SK-N-SH (cell line): ENCODE measurements at regions not wholly inside any gene's neighbourhood (a gene's known extent, or its start where the extent isn't known, plus 50 kb on each side); places are given as distances from the start of the nearest gene placed in this dataset.

Experiments used
- CTCF ChIA-PET: fragments of 300-600, 350-600 bp; formaldehyde crosslinking; extraction: SDS; loops from one replicate; lab custom pipeline; 2021; lab: Yijun Ruan, JAX
- POLR2A ChIA-PET: fragments of 350-600 bp; sonication (Branson Sonifier 250); formaldehyde crosslinking; extraction: SDS; loops from one replicate; lab custom pipeline; 2020; ENCODE audit warnings: antibody characterized with exemption, inconsistent platforms; lab: Yijun Ruan, JAX
- DNase-seq: peaks from one replicate; pipeline ENCODE4 v3.0.0; 2012
- H2AFZ ChIP-seq: fragments of 200-600 bp; sonication (generic); 2 replicates; pipeline ENCODE4 v1.8.1; 2016; ENCODE audit warnings: antibody characterized with exemption, mild to moderate bottlenecking, low read depth
- H3F3A ChIP-seq: fragments of 200-600 bp; sonication (generic); replicated peaks from 2 replicates; pipeline ENCODE3; 2016; ENCODE audit warnings: antibody characterized with exemption, mild to moderate bottlenecking; ENCODE audit not compliant: insufficient read depth
- H3K27ac ChIP-seq, 2 experiments: fragments of 200-500 bp in 1 of 2; fragments of 200-600 bp in 1 of 2; sonication (Bioruptor generic) in 1 of 2; sonication (generic), shearing (Covaris generic) in 1 of 2; 2 replicates each; pipeline versions ENCODE4 v1.5.1 to v1.6.1; 2014 to 2016; ENCODE audit warnings: low read depth in 2 of 2, inconsistent platforms in 1 of 2, low read length in 1 of 2, mild to moderate bottlenecking in 1 of 2, mixed read lengths in 1 of 2
- H3K27me3 ChIP-seq: fragments of 200-600 bp; sonication (generic), shearing (Covaris generic); 2 replicates; pipeline ENCODE4 v1.6.1; 2016; ENCODE audit warnings: mixed run types; ENCODE audit not compliant: insufficient read depth
- H3K36me3 ChIP-seq, 2 experiments: fragments of 200-500 bp in 1 of 2; fragments of 200-600 bp in 1 of 2; sonication (Bioruptor generic) in 1 of 2; sonication (generic) in 1 of 2; replicated peaks in 1 of 2; 2 replicates each; pipeline versions ENCODE3 to v1.5.1; 2014 to 2016; ENCODE audit warnings: low read length in 1 of 2, mild to moderate bottlenecking in 1 of 2; ENCODE audit not compliant: insufficient read depth in 2 of 2, control insufficient read depth in 1 of 2
- H3K4me1 ChIP-seq, 2 experiments: fragments of 200-500 bp in 1 of 2; fragments of 200-600 bp in 1 of 2; sonication (Bioruptor generic) in 1 of 2; sonication (generic), shearing (Covaris generic) in 1 of 2; 2 replicates each; pipeline versions ENCODE4 v1.5.1 to v1.6.1; 2014 to 2016; ENCODE audit warnings: low read depth in 1 of 2, low read length in 1 of 2, mixed run types in 1 of 2; ENCODE audit not compliant: insufficient read depth in 2 of 2, control insufficient read depth in 1 of 2
- H3K4me2 ChIP-seq: fragments of 200-600 bp; sonication (generic), shearing (Covaris generic); 2 replicates; pipeline ENCODE4 v1.6.1; 2017; ENCODE audit warnings: mixed run types
- H3K4me3 ChIP-seq, 2 experiments: fragments of 200-500 bp in 1 of 2; fragments of 200-600 bp in 1 of 2; sonication (Bioruptor generic) in 1 of 2; sonication (generic), shearing (Covaris generic) in 1 of 2; 2 replicates each; pipeline versions ENCODE4 v1.5.1 to v1.8.1; 2014 to 2016; ENCODE audit warnings: low read depth in 2 of 2, inconsistent platforms in 1 of 2, low read length in 1 of 2, mild to moderate bottlenecking in 1 of 2, mixed read lengths in 1 of 2, moderate library complexity in 1 of 2
- H3K79me2 ChIP-seq: fragments of 200-600 bp; sonication (generic); 2 replicates; pipeline ENCODE4 v1.8.1; 2017; ENCODE audit warnings: mild to moderate bottlenecking; ENCODE audit not compliant: insufficient read depth
- H3K9ac ChIP-seq: fragments of 200-600 bp; sonication (generic); 2 replicates; pipeline ENCODE4 v1.6.1; 2017; ENCODE audit warnings: mixed run types
- H3K9me2 ChIP-seq: fragments of 200-600 bp; sonication (generic); 2 replicates; pipeline ENCODE4 v1.6.1; 2017; ENCODE audit warnings: mixed run types
- H3K9me3 ChIP-seq: fragments of 200-600 bp; sonication (generic); 2 replicates; pipeline ENCODE4 v1.6.1; 2017; ENCODE audit warnings: mixed run types, mild to moderate bottlenecking, moderate library complexity
- H4K20me1 ChIP-seq: fragments of 200-600 bp; sonication (generic); 2 replicates; pipeline ENCODE4 v1.6.1; 2017; ENCODE audit warnings: mild to moderate bottlenecking, mixed run types; ENCODE audit not compliant: insufficient read depth
- CHD2 ChIP-seq: fragments of 150-350 bp; IDR thresholded peaks from 2 replicates; pipeline ENCODE4 v1.6.1; 2018; ENCODE audit warnings: low read length; ENCODE audit not compliant: partially characterized antibody
- ELF1 ChIP-seq: IDR thresholded peaks from 2 replicates; pipeline ENCODE4 v1.4.0; 2012
- EP300 ChIP-seq, 2 experiments: IDR thresholded peaks; 2 replicates each; pipeline versions ENCODE4 v1.4.0 to v1.6.1; 2012; ENCODE audit warnings: borderline replicate concordance in 1 of 2, low read depth in 1 of 2, low read length in 1 of 2
- EZH2phosphoT487 ChIP-seq: fragments of 200-600 bp; sonication (generic); IDR thresholded peaks from 2 replicates; pipeline ENCODE4 v1.6.1; 2017; ENCODE audit warnings: low read depth, mixed run types, mild to moderate bottlenecking, antibody characterized with exemption, moderate library complexity, borderline replicate concordance
- FOXM1 ChIP-seq: IDR thresholded peaks from 2 replicates; pipeline ENCODE4 v1.4.0; 2012; ENCODE audit warnings: low read depth, mild to moderate bottlenecking
- GATA2 ChIP-seq: sonication (generic); formaldehyde crosslinking; IDR thresholded peaks from 2 replicates; pipeline ENCODE4 v1.5.0; 2020; ENCODE audit warnings: mild to moderate bottlenecking, missing genetic modification reagents
- IRF3 ChIP-seq: fragments of 150-350 bp; IDR thresholded peaks from 2 replicates; pipeline ENCODE4 v1.6.1; 2016; ENCODE audit warnings: mild to moderate bottlenecking, low read depth, low read length
- JUND ChIP-seq: IDR thresholded peaks from 2 replicates; pipeline ENCODE4 v1.4.0; 2012
- MXI1 ChIP-seq: IDR thresholded peaks from 2 replicates; pipeline ENCODE4 v1.6.1; 2012; ENCODE audit warnings: mild to moderate bottlenecking, low read depth, low read length, improper control_type of control experiment
- RAD21 ChIP-seq: IDR thresholded peaks from 2 replicates; pipeline ENCODE4 v1.6.1; 2012; ENCODE audit warnings: mild to moderate bottlenecking, low read length
- RCOR1 ChIP-seq: fragments of 150-350 bp; IDR thresholded peaks from 2 replicates; pipeline ENCODE4 v1.6.1; 2017; ENCODE audit warnings: antibody characterized with exemption, low read length
- SIN3A ChIP-seq: IDR thresholded peaks from 2 replicates; pipeline ENCODE4 v1.6.1; 2012; ENCODE audit warnings: low read depth, mild to moderate bottlenecking, low read length, moderate library complexity, borderline replicate concordance
- TAF1 ChIP-seq: IDR thresholded peaks from 2 replicates; pipeline ENCODE4 v1.6.1; 2012; ENCODE audit warnings: low read depth, mild to moderate bottlenecking, low read length, moderate library complexity, borderline replicate concordance
- TEAD4 ChIP-seq: IDR thresholded peaks from 2 replicates; pipeline ENCODE4 v1.4.0; 2012; ENCODE audit warnings: mild to moderate bottlenecking, borderline replicate concordance; ENCODE audit not compliant: insufficient read depth
- USF1 ChIP-seq: IDR thresholded peaks from 2 replicates; pipeline ENCODE4 v1.4.0; 2012; ENCODE audit warnings: low read depth, borderline replicate concordance
- YY1 ChIP-seq: IDR thresholded peaks from 2 replicates; pipeline ENCODE4 v1.4.0; 2012; ENCODE audit warnings: low read depth, mild to moderate bottlenecking
- WGBS: methylation state at CpG from one replicate; pipeline ENCODE4 v1.1.6; 2017; ENCODE audit warnings: low lambda C conversion rate; 5-methylcytosine and 5-hydroxymethylcytosine counted together
- TF ChIP-seq, protein P1 (sequence below): fragments of 150-350 bp; IDR thresholded peaks from 2 replicates; pipeline ENCODE4 v1.6.1; 2017; ENCODE audit warnings: antibody characterized with exemption, low read length, low read depth, borderline replicate concordance
- TF ChIP-seq, protein P2 (sequence below): IDR thresholded peaks from 2 replicates; pipeline ENCODE4 v1.4.0; 2012; ENCODE audit warnings: low read depth

GRCh38 chr2:176885661-176886060 lies 326.9 kb upstream of the HNRNPA3 start:
- POLR2A ChIA-PET, result no interaction called here

GRCh38 chr2:176891105-176891504 lies 321.5 kb upstream of the HNRNPA3 start:
- no peak for DNase-seq
- no peaks in the 10 kb centered on the region for H3F3A ChIP-seq
- no peaks in the 10 kb centered on the region for H4K20me1 ChIP-seq
- no peak overlapping the region for H3K9ac ChIP-seq
- no peaks in the 10 kb centered on the region for H3K36me3 ChIP-seq
- H3K27me3 ChIP-seq, result no peaks in the 10 kb centered on the region
- no peaks in the 10 kb centered on the region for H3K9me2 ChIP-seq
- CTCF ChIA-PET, result no interaction called here
- H3K4me3 ChIP-seq, result no peak overlapping the region
- H3K27ac ChIP-seq, result no peak overlapping the region
- POLR2A ChIA-PET, result no interaction called here
- WGBS, result 23% methylated on average over 4 of the region's 4 CpGs
- H3K4me2 ChIP-seq, result no peak overlapping the region
- H3K79me2 ChIP-seq, result no peaks in the 10 kb centered on the region
- H2AFZ ChIP-seq, result no peak overlapping the region
- TF ChIP-seq TAF1 (no peak), IRF3 (no peak), TEAD4 (no peak), EZH2phosphoT487 (no peak), YY1 (no peak), MXI1 (no peak), JUND (no peak)
- no peaks in the 10 kb centered on the region for H3K4me1 ChIP-seq
- H3K9me3 ChIP-seq, result no peaks in the 10 kb centered on the region

More at GRCh38 chr2:176885661-176886060, 326.9 kb upstream of the HNRNPA3 start:
- H3K9me3 ChIP-seq, result no peaks in the 10 kb centered on the region
- no peaks in the 10 kb centered on the region for H3K4me1 ChIP-seq
- 33% methylated on average over 2 of the region's 2 CpGs for WGBS
- no peak overlapping the region for H3K4me3 ChIP-seq
- no peaks in the 10 kb centered on the region for H3F3A ChIP-seq
- no peak overlapping the region for H3K9ac ChIP-seq
- H3K27me3 ChIP-seq, result no peaks in the 10 kb centered on the region
- H4K20me1 ChIP-seq, result no peaks in the 10 kb centered on the region
- H3K36me3 ChIP-seq, result no peaks in the 10 kb centered on the region
- no peak overlapping the region for H2AFZ ChIP-seq
- H3K9me2 ChIP-seq, result no peaks in the 10 kb centered on the region
- no peak for DNase-seq
- H3K27ac ChIP-seq, result no peak overlapping the region
- no peaks in the 10 kb centered on the region for H3K79me2 ChIP-seq
- TF ChIP-seq TEAD4, result no peak
- TF ChIP-seq FOXM1, result no peak
- no peak for TF ChIP-seq EZH2phosphoT487
- no peak for TF ChIP-seq MXI1
- TF ChIP-seq SIN3A, result no peak
- TF ChIP-seq USF1, result no peak
- no peak for TF ChIP-seq CHD2
- TF ChIP-seq GATA2 (CRISPR knock-in tag), result no peak
- TF ChIP-seq, protein P1, sequence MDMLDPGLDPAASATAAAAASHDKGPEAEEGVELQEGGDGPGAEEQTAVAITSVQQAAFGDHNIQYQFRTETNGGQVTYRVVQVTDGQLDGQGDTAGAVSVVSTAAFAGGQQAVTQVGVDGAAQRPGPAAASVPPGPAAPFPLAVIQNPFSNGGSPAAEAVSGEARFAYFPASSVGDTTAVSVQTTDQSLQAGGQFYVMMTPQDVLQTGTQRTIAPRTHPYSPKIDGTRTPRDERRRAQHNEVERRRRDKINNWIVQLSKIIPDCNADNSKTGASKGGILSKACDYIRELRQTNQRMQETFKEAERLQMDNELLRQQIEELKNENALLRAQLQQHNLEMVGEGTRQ, result no peak
- no peak for TF ChIP-seq RAD21
- no peak for TF ChIP-seq EP300 (IDR thresholded peaks at IDR 0.05; ENCODE audit: borderline replicate concordance in 1 of 2, low read depth in 1 of 2, low read length in 1 of 2)
- no peak for TF ChIP-seq RCOR1
- TF ChIP-seq ELF1, result no peak
- TF ChIP-seq, protein P2, sequence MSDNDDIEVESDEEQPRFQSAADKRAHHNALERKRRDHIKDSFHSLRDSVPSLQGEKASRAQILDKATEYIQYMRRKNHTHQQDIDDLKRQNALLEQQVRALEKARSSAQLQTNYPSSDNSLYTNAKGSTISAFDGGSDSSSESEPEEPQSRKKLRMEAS, result no peak
- TF ChIP-seq, all 33 proteins: peak for 0
- CTCF ChIA-PET, result interaction anchor here (0.7 kb wide), 1 partner anchor 118 kb away, joined by 3 read pairs; no protein-coding TSS in a partner anchor
- no peak overlapping the region for H3K4me2 ChIP-seq
